ENCODE measurements at regions not wholly inside any gene's neighbourhood (a gene's known extent, or its start where the extent isn't known, plus 50 kb on each side); places are given as distances from the start of the nearest gene placed in this dataset.

GRCh38 chr6:23584134-23584763, 541.8 kb upstream of the NRSN1 start:
- no peak for DNase-seq (ENCODE audit: low spot score)

GRCh38 chr6:23587582-23587981, 538.4 kb upstream of the NRSN1 start:
- DNase-seq (ENCODE audit: low spot score) = no peak

GRCh38 chr6:23589811-23590210, 536.2 kb upstream of the NRSN1 start:
- DNase-seq (ENCODE audit: low spot score) = no peak

- DNase-seq (ENCODE audit: low spot score) = no peak
These were observed 535.4 kb upstream of the NRSN1 start for GRCh38 chr6:23590498-23591126.

GRCh38 chr6:23591761-23592160, 534.3 kb upstream of the NRSN1 start:
- no peak for DNase-seq (ENCODE audit: low spot score)

GRCh38 chr6:23600118-23600517, 525.9 kb upstream of the NRSN1 start:
- no peak for DNase-seq (ENCODE audit: low spot score)

- DNase-seq (ENCODE audit: low spot score) = no peak
These were observed 524.1 kb upstream of the NRSN1 start for GRCh38 chr6:23601811-23602345.

- no peak for DNase-seq (ENCODE audit: low spot score)
These were observed 517.0 kb upstream of the NRSN1 start for GRCh38 chr6:23608931-23609435.

- DNase-seq (ENCODE audit: low spot score) = no peak
These were observed 514.1 kb upstream of the NRSN1 start for GRCh38 chr6:23611776-23612381.

- no peak for DNase-seq (ENCODE audit: low spot score)
These were observed 507.6 kb upstream of the NRSN1 start for GRCh38 chr6:23618366-23618765.

- no peak for DNase-seq (ENCODE audit: low spot score)
These were observed 505.1 kb upstream of the NRSN1 start for GRCh38 chr6:23620911-23621401.

GRCh38 chr6:23630726-23631635, 495.0 kb upstream of the NRSN1 start:
- no peak for DNase-seq (ENCODE audit: low spot score)

- no peak for DNase-seq (ENCODE audit: low spot score)
These were observed 492.0 kb upstream of the NRSN1 start for GRCh38 chr6:23633996-23634395.

- no peak for DNase-seq (ENCODE audit: low spot score)
These were observed 490.9 kb upstream of the NRSN1 start for GRCh38 chr6:23635150-23635549.

GRCh38 chr6:23637296-23637695, 488.7 kb upstream of the NRSN1 start:
- no peak for DNase-seq (ENCODE audit: low spot score)

- no peak for DNase-seq (ENCODE audit: low spot score)
These were observed 483.2 kb upstream of the NRSN1 start for GRCh38 chr6:23642849-23643248.

- no peak for DNase-seq (ENCODE audit: low spot score)
These were observed 479.0 kb upstream of the NRSN1 start for GRCh38 chr6:23647045-23647444.

- DNase-seq (ENCODE audit: low spot score) = no peak
These were observed 475.3 kb upstream of the NRSN1 start for GRCh38 chr6:23650676-23651075.

GRCh38 chr6:23654745-23655144, 471.3 kb upstream of the NRSN1 start:
- no peak for DNase-seq (ENCODE audit: low spot score)

- no peak for DNase-seq (ENCODE audit: low spot score)
These were observed 470.5 kb upstream of the NRSN1 start for GRCh38 chr6:23655525-23655924.

All from ureter (tissue), 1 donor.